Mucosa of descending colon (tissue), 3 donors: ENCODE measurements at regions not wholly inside any gene's neighbourhood (a gene's known extent, or its start where the extent isn't known, plus 50 kb on each side); places are given as distances from the start of the nearest gene placed in this dataset.
"Not testable (repeated sequence)": the region's sequence is repeated elsewhere in the genome, so short reads cannot be mapped to it uniquely, and the experiment has no call there.

Experiments used
- ATAC-seq: fragments of 200-7000 bp; cut with Tn5 transposase; one replicate; pipeline ENCODE4 v1.9.1; 2020; ENCODE audit warnings: mild to moderate bottlenecking, moderate library complexity
- DNase-seq, 3 donors: peaks; one replicate each; pipeline ENCODE4 v3.0.0-alpha.2; 2020
- H3K36me3 ChIP-seq: fragments of 200-600 bp; one replicate; pipeline ENCODE4 v1.8.0; 2021; ENCODE audit warnings: low read depth, mild to moderate bottlenecking
- H3K4me1 ChIP-seq: fragments of 200-600 bp; one replicate; pipeline ENCODE4 v1.8.0; 2021; ENCODE audit warnings: low read depth, mild to moderate bottlenecking
- H3K4me3 ChIP-seq: fragments of 200-600 bp; one replicate; pipeline ENCODE4 v1.8.0; 2021; ENCODE audit warnings: mild to moderate bottlenecking
- H3K9me3 ChIP-seq: fragments of 200-600 bp; one replicate; pipeline ENCODE4 v1.8.0; 2021; ENCODE audit warnings: mild to moderate bottlenecking
- intact Hi-C, 2 donors: fragments of 100-400 bp; cut with DNase I in 1 of 2; cut with micrococcal nuclease in 1 of 2; formaldehyde crosslinking; loops; one replicate each; pipeline versions ENCODE4 v1.11.0 to v1.11.1; 2022; cut with DNase I, micrococcal nuclease
- TF ChIP-seq, protein P1 (sequence below): fragments of 200-600 bp; IDR thresholded peaks from one replicate; pipeline ENCODE4 v1.8.0; 2022; ENCODE audit warnings: antibody characterized with exemption, mild to moderate bottlenecking
- donor health status: DM: no; HTN: no; CAD: no; lungs with moderate emphysema.
- donor health status: DM: no; HTN: no; CAD: no.
- donor health status: DM: no; HTN: yes; CAD: no.

DNA sequence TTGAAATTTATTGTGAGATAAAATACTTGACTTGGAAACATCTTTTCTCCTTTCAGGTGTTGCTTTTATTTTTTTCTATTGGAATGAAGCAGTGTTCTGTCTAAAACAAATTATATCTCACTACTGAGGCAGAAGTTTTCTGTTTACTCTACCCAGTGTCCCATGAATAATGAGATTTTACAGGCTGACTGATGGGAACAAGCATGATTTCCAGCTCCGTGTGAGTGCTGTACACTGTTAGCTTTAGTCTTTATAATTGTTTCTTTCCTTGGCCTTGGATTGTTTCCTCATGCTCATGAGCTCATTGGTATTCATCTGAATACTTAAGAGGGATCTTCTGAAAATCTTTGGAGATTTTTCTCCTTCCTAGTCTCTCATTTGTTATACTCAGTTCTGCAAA lies 2049.5 kb upstream of the PRR20A start:
- ATAC-seq (no peak), DNase-seq (no peak)
- Histone ChIP-seq H3K4me1 (no peaks in the 10 kb centered on the region), H3K4me3 (no peak overlapping the region), H3K36me3 (no peaks in the 10 kb centered on the region), H3K9me3 (peaks cover 53% of the 10 kb centered on the region)
- TF ChIP-seq, protein P1, sequence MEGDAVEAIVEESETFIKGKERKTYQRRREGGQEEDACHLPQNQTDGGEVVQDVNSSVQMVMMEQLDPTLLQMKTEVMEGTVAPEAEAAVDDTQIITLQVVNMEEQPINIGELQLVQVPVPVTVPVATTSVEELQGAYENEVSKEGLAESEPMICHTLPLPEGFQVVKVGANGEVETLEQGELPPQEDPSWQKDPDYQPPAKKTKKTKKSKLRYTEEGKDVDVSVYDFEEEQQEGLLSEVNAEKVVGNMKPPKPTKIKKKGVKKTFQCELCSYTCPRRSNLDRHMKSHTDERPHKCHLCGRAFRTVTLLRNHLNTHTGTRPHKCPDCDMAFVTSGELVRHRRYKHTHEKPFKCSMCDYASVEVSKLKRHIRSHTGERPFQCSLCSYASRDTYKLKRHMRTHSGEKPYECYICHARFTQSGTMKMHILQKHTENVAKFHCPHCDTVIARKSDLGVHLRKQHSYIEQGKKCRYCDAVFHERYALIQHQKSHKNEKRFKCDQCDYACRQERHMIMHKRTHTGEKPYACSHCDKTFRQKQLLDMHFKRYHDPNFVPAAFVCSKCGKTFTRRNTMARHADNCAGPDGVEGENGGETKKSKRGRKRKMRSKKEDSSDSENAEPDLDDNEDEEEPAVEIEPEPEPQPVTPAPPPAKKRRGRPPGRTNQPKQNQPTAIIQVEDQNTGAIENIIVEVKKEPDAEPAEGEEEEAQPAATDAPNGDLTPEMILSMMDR: no peak
- intact Hi-C loops: no loop called here

- TF ChIP-seq, protein P1: no peak
- intact Hi-C loops: no loop called here
- Histone ChIP-seq H3K4me1 (no peaks in the 10 kb centered on the region), H3K9me3 (peaks cover 46% of the 10 kb centered on the region), H3K4me3 (no peak overlapping the region), H3K36me3 (no peaks in the 10 kb centered on the region)
- ATAC-seq (no peak), DNase-seq (no peak)
Measured at GRCh38 chr13:55106509-55106908, 2034.2 kb upstream of the PRR20A start.

- no peak for DNase-seq
- no peaks in the 10 kb centered on the region for H3K36me3 ChIP-seq
- intact Hi-C loops: no loop called here
- TF ChIP-seq, protein P1: no peak
- H3K4me3 ChIP-seq: no peak overlapping the region
- H3K9me3 ChIP-seq: peaks cover 4% of the 10 kb centered on the region
- H3K4me1 ChIP-seq: no peaks in the 10 kb centered on the region
- ATAC-seq: no peak
Measured at GRCh38 chr13:55120631-55121030, 2020.1 kb upstream of the PRR20A start.

GRCh38 chr13:55155046-55155445 lies 1985.7 kb upstream of the PRR20A start:
- intact Hi-C loops: no loop called here
- Histone ChIP-seq H3K4me3 (no peak overlapping the region), H3K36me3 (no peaks in the 10 kb centered on the region), H3K4me1 (no peaks in the 10 kb centered on the region), H3K9me3 (peaks cover 50% of the 10 kb centered on the region)
- ATAC-seq: no peak
- TF ChIP-seq, protein P1: no peak
- DNase-seq: no peak

DNA sequence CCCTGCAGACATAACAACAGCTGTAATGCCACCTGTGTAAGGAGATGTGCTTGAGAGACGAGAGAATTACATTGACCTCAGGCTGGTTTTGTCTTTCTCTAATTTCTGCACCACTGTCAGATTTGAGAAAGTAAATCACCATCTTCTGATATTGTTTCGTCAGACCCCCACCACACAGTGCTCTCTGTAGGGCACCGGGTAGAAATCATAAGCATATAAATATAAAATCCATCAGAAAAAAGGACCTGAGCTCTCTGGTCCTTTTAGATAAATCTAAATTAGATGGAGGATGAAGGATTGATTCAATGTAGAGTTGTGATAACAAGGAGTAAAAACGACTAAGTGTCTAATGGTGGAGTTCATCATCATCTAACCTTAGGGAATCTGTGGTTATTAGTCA lies 1981.0 kb upstream of the PRR20A start:
- TF ChIP-seq, protein P1: no peak
- intact Hi-C loops: no loop called here
- ATAC-seq: no peak

GRCh38 chr13:55160867-55161266 lies 1979.9 kb upstream of the PRR20A start:
- DNase-seq (no peak), ATAC-seq (no peak)
- no peaks in the 10 kb centered on the region for H3K4me1 ChIP-seq
- no peak overlapping the region for H3K4me3 ChIP-seq
- TF ChIP-seq, protein P1: no peak
- H3K9me3 ChIP-seq: peaks cover 36% of the 10 kb centered on the region
- intact Hi-C loops: no loop called here
- no peaks in the 10 kb centered on the region for H3K36me3 ChIP-seq

More for the DNA sequence above, 1981.0 kb upstream of the PRR20A start:
- Histone ChIP-seq H3K4me3 (no peak overlapping the region), H3K4me1 (no peaks in the 10 kb centered on the region), H3K36me3 (no peaks in the 10 kb centered on the region), H3K9me3 (peaks cover 33% of the 10 kb centered on the region)
- DNase-seq: no peak

DNA sequence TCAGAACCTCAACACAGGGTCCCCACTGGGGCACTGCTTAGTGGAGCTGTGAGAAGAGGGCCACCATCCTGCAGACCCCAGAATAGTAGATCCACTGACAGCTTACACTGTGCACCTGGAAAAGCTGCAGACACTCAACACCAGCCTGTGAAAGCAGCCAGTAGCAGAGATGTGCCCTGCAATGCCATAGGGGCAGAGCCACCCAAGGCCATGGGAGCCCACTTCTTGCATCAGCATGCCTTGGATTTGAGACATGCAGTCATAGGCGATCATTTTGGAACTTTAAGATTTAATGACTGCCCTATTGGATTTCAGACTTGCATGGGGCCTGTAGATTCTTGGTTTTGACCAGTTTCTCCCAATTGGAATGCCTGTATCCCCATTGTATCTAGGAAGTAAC lies 1962.1 kb upstream of the PRR20A start:
- DNase-seq, ATAC-seq, H3K4me1 ChIP-seq, H3K36me3 ChIP-seq, H3K4me3 ChIP-seq, intact Hi-C loops: not testable (repeated sequence)
- H3K9me3 ChIP-seq: peaks cover 35% of the 10 kb centered on the region
